Brain microvascular endothelial cell (primary cell): ENCODE measurements at regions not wholly inside any gene's neighbourhood (a gene's known extent, or its start where the extent isn't known, plus 50 kb on each side); places are given as distances from the start of the nearest gene placed in this dataset.

Experiments used
- DNase-seq: peaks from one replicate; pipeline ENCODE4 v3.0.0-alpha.2; 2020
- H3K27ac ChIP-seq: fragments of 250-450 bp; sonication (Bioruptor Pico); 2 replicates; pipeline ENCODE4 v1.5.1; 2020; ENCODE audit warnings: mild to moderate bottlenecking, moderate library complexity
- H3K27me3 ChIP-seq: fragments of 250-450 bp; sonication (Bioruptor Pico); replicated peaks from 2 replicates; pipeline ENCODE4 v1.5.1; 2020; ENCODE audit warnings: mild to moderate bottlenecking
- H3K36me3 ChIP-seq: fragments of 250-450 bp; sonication (Bioruptor Pico); replicated peaks from 2 replicates; pipeline ENCODE4 v1.5.1; 2020; ENCODE audit warnings: mild to moderate bottlenecking
- H3K4me3 ChIP-seq: 2 replicates; pipeline ENCODE4 v1.5.1; 2011; ENCODE audit warnings: low read depth, mild to moderate bottlenecking, control low read depth, low read length, moderate library complexity
- in situ Hi-C: cut with HindIII; loops from 2 replicates; pipeline ENCODE4 v1.10.0; 2017; ENCODE audit warnings: low sequenced_read_pairs, low pct_ligation_motif_present
- TF ChIP-seq, protein P1 (sequence below): IDR thresholded peaks from 2 replicates; pipeline ENCODE4 v1.5.1; 2011; ENCODE audit warnings: low read depth, mild to moderate bottlenecking, moderate library complexity, low read length, control low read depth, inconsistent platforms; ENCODE audit errors: missing control alignments

DNA sequence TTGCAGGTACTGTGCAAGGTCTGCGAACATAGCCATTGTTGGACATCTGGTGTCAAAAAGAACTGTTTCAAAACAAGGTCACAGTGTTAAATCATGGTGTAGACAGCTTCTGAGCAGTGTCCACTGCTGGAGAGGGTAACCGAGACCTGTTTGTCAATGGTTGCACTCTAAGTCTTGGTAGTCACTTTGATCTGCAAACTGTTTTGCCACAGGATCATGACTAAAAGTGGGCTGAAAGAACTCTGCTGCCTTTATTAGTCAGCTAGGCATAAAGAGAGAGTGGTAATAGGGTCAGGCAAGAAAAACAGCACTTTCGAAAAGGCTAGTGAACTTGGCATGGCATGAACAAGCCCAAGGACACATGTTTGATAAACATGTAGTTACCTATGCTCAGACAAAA is 552.3 kb upstream of the CITED2 start:
- in situ Hi-C loops = no loop called here
- Histone ChIP-seq H3K27me3 (no peaks in the 10 kb centered on the region), H3K27ac (peak overlapping the region; percentile 44), H3K4me3 (no peak overlapping the region), H3K36me3 (no peaks in the 10 kb centered on the region)
- TF ChIP-seq, protein P1, sequence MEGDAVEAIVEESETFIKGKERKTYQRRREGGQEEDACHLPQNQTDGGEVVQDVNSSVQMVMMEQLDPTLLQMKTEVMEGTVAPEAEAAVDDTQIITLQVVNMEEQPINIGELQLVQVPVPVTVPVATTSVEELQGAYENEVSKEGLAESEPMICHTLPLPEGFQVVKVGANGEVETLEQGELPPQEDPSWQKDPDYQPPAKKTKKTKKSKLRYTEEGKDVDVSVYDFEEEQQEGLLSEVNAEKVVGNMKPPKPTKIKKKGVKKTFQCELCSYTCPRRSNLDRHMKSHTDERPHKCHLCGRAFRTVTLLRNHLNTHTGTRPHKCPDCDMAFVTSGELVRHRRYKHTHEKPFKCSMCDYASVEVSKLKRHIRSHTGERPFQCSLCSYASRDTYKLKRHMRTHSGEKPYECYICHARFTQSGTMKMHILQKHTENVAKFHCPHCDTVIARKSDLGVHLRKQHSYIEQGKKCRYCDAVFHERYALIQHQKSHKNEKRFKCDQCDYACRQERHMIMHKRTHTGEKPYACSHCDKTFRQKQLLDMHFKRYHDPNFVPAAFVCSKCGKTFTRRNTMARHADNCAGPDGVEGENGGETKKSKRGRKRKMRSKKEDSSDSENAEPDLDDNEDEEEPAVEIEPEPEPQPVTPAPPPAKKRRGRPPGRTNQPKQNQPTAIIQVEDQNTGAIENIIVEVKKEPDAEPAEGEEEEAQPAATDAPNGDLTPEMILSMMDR = no peak
- DNase-seq = peak; percentile 42

DNA sequence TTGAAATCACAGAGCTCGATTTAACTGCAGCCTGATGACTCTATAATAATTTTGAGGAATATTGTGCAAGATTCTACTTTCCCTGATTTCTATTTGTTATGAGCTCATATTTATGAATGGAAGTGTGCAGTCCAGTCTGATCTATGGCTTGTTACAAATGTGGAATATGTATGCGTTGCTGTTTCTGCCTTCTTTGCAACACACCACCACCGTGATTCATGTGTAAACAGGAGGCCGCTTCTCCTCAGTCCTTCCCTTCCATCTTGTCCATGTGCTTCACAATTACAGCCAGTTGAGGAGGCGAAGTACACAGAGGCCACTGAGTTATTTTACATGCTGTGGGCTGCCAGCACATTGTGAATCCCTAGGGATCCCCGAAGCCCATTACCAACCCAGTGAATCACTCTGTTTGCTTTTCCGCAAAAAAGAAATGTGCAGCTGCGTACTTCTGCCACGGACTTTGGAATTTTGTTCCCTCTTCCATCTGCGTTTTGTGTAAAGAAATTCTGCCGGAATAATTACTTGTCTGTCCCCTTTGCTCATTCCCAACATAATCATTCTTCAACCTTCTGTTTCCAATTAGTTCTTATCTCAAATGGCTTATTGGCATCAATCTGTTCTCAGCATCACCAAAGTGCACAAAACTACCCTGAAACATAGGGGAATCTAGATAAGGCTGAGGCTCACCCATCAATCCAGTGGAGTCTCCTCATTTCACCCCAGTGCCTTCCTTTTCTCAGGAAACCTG is 551.6 kb upstream of the CITED2 start:
- Histone ChIP-seq H3K36me3 (no peaks in the 10 kb centered on the region), H3K4me3 (no peak overlapping the region), H3K27ac (peak overlapping the region; percentile 44), H3K27me3 (no peaks in the 10 kb centered on the region)
- peak; percentile 87 for DNase-seq
- in situ Hi-C loops = no loop called here
- TF ChIP-seq, protein P1 = no peak

DNA sequence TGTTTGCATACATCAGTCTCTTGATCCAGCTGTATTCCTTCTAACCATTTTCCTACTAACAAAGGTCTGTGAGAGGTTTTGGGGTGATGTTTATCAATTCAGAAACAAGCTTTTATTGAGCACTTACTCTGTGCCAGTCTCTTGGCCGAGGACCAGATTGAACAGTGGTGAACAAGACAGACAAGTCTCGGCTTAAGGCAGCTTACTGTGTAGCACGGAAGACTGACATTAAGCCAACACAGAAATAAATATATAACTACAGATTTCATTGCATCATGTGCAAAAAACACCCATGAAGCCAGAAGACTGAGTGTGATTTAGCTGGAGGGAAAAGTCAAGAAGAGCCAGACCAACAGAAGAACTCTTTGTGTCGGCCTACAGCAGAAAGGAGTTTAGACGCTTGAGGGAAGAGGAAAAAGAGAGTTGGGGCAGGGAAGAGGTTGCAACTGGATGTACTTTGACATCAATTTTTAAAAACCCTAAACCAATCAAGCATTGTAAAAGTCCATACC is 549.6 kb upstream of the CITED2 start:
- DNase-seq = no peak
- H3K27me3 ChIP-seq = no peaks in the 10 kb centered on the region
- in situ Hi-C loops = no loop called here
- H3K4me3 ChIP-seq = no peak overlapping the region
- no peak overlapping the region for H3K27ac ChIP-seq
- TF ChIP-seq, protein P1 = no peak
- no peaks in the 10 kb centered on the region for H3K36me3 ChIP-seq

DNA sequence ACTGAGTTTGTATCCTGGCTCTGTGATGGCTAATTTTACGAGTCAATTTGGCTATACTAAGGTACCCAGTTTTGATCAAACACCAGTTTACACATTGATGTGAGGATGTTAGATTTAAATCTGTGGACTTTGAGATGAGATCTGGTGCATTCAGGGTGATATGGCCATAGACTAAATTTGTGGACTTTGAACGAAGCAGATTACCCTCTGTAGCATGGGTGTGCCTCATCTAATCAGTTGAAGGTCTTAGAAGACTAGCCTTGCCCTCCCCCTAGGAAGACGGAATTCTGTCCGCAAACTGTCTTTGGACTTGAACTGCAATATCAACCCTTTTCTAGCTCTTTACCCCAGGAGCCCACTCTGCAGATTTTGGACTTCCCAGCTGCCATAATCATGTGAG is 547.8 kb upstream of the CITED2 start:
- H3K27ac ChIP-seq = no peak overlapping the region
- H3K4me3 ChIP-seq = no peak overlapping the region
- in situ Hi-C loops = no loop called here
- TF ChIP-seq, protein P1 = no peak
- H3K27me3 ChIP-seq = no peaks in the 10 kb centered on the region
- H3K36me3 ChIP-seq = no peaks in the 10 kb centered on the region
- DNase-seq = no peak

DNA sequence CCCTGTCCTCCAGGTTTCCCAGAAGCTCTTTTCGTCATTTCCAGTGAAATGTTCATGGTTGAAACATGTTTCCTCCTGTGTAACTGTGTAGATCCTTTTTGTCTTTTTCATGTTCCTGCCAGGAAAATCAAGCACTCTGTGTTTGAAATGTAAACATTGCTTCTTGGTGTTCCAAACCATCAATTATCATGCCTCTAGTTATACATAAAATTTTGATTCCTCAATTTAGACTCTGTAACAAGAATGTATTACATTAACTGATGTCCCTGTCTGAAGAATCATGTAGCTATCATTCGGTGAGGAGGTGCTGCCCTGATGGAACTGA is 546.3 kb upstream of the CITED2 start:
- no peak for DNase-seq
- in situ Hi-C loops = no loop called here
- no peak overlapping the region for H3K27ac ChIP-seq
- TF ChIP-seq, protein P1 = no peak
- H3K27me3 ChIP-seq = no peaks in the 10 kb centered on the region
- H3K36me3 ChIP-seq = no peaks in the 10 kb centered on the region
- H3K4me3 ChIP-seq = no peak overlapping the region
